GM18517 (cell line): ENCODE measurements at regions not wholly inside any gene's neighbourhood (a gene's known extent, or its start where the extent isn't known, plus 50 kb on each side); places are given as distances from the start of the nearest gene placed in this dataset.
A peak's percentile ranks its signal among the peaks of the same experiment; 100 is the strongest.
"Not testable (repeated sequence)": the region's sequence is repeated elsewhere in the genome, so short reads cannot be mapped to it uniquely, and the experiment has no call there.

Experiments
- ATAC-seq: cut with Tn5 transposase; IDR thresholded peaks from one replicate; pipeline ENCODE4 v1.9.1; 2021; ENCODE audit warnings: mild to moderate bottlenecking, moderate library complexity; ENCODE audit not compliant: unreplicated experiment

GRCh38 chr9:6105738-6106137 lies 90.3 kb upstream of the RANBP6 start:
- ATAC-seq, result no peak

- ATAC-seq, result not testable (repeated sequence)
These were observed 89.0 kb upstream of the RANBP6 start for GRCh38 chr9:6104406-6104805.

GRCh38 chr9:6103911-6104310 lies 88.5 kb upstream of the RANBP6 start:
- ATAC-seq, result not testable (repeated sequence)

- ATAC-seq, result not testable (repeated sequence)
These were observed 87.0 kb upstream of the RANBP6 start for GRCh38 chr9:6102336-6102987.

GRCh38 chr9:6101725-6102124 lies 86.3 kb upstream of the RANBP6 start:
- not testable (repeated sequence) for ATAC-seq

- ATAC-seq, result not testable (repeated sequence)
These were observed 83.9 kb upstream of the RANBP6 start for GRCh38 chr9:6099346-6099745.

GRCh38 chr9:6098431-6098830 lies 83.0 kb upstream of the RANBP6 start:
- no peak for ATAC-seq

GRCh38 chr9:6096821-6097220 lies 81.4 kb upstream of the RANBP6 start:
- no peak for ATAC-seq

GRCh38 chr9:6090277-6091210 lies 75.1 kb upstream of the RANBP6 start:
- ATAC-seq, result no peak

- no peak for ATAC-seq
These were observed 73.9 kb upstream of the RANBP6 start for GRCh38 chr9:6089300-6089699.

- ATAC-seq, result no peak
These were observed 70.7 kb upstream of the RANBP6 start for GRCh38 chr9:6086006-6086655.

GRCh38 chr9:6080154-6080716 lies 64.8 kb upstream of the RANBP6 start:
- ATAC-seq, result no peak

- no peak for ATAC-seq
These were observed 64.0 kb upstream of the RANBP6 start for GRCh38 chr9:6079386-6079785.

- no peak for ATAC-seq
These were observed 63.1 kb upstream of the RANBP6 start for GRCh38 chr9:6078382-6079105.

GRCh38 chr9:6076851-6077250 lies 61.4 kb upstream of the RANBP6 start:
- no peak for ATAC-seq

- no peak for ATAC-seq
These were observed 58.3 kb upstream of the RANBP6 start for GRCh38 chr9:6073731-6074130.

GRCh38 chr9:6072865-6073264 lies 57.4 kb upstream of the RANBP6 start:
- ATAC-seq, result no peak

GRCh38 chr9:6072453-6072852 lies 57.0 kb upstream of the RANBP6 start:
- no peak for ATAC-seq

- ATAC-seq, result peak; percentile 93
These were observed 53.6 kb upstream of the RANBP6 start for GRCh38 chr9:6068983-6069382.

- no peak for ATAC-seq
These were observed 52.0 kb upstream of the RANBP6 start for GRCh38 chr9:6067426-6067825.
